Psoas muscle (tissue), 7 donors: ENCODE measurements at regions not wholly inside any gene's neighbourhood (a gene's known extent, or its start where the extent isn't known, plus 50 kb on each side); places are given as distances from the start of the nearest gene placed in this dataset.

Source experiments
- ATAC-seq, 4 donors: fragments of 200-7000 bp; cut with Tn5 transposase; one replicate each; pipeline ENCODE4 v1.9.1; 2020; ENCODE audit warnings: moderate library complexity in 3 of 4, mild to moderate bottlenecking in 2 of 4
- DNase-seq, 2 donors: peaks; one replicate each; pipeline ENCODE4 v3.0.0-alpha.2; 2020
- H3K27ac ChIP-seq: fragments of 200-600 bp; one replicate; pipeline ENCODE4 v1.8.0; 2022
- H3K27me3 ChIP-seq, 3 donors: fragments of 200-600 bp in 1 of 3; one replicate each; pipeline versions ENCODE4 v1.6.1 to v1.8.0; 2013 to 2022; ENCODE audit warnings: low read length in 2 of 3, mild to moderate bottlenecking in 2 of 3, moderate library complexity in 1 of 3; ENCODE audit not compliant: insufficient read depth in 3 of 3
- H3K36me3 ChIP-seq, 2 donors: fragments of 200-600 bp in 1 of 2; one replicate each; pipeline versions ENCODE4 v1.6.1 to v1.8.0; 2013 to 2022; ENCODE audit warnings: low read depth in 1 of 2, mild to moderate bottlenecking in 1 of 2, moderate library complexity in 1 of 2; ENCODE audit not compliant: insufficient read depth in 1 of 2
- H3K4me1 ChIP-seq: fragments of 200-600 bp; one replicate; pipeline ENCODE4 v1.8.0; 2022
- H3K4me3 ChIP-seq: fragments of 200-600 bp; one replicate; pipeline ENCODE4 v1.8.0; 2022; ENCODE audit warnings: mild to moderate bottlenecking
- H3K9me3 ChIP-seq: fragments of 200-600 bp; one replicate; pipeline ENCODE4 v1.8.0; 2022
- CTCF ChIP-seq: fragments of 200-600 bp; IDR thresholded peaks from one replicate; pipeline ENCODE4 v1.8.0; 2022; ENCODE audit warnings: antibody characterized with exemption
- WGBS, 3 donors: extraction: QIAGEN DNeasy Blood & Tissue Kit; methylation state at CpG; one replicate each; pipeline versions ENCODE4 v1.1.6 to v1.1.7; 2013; 5-methylcytosine and 5-hydroxymethylcytosine counted together
- intact Hi-C, 2 donors: fragments of 100-400 bp; cut with DNase I; formaldehyde crosslinking; loops; one replicate each; pipeline versions ENCODE4 v1.11.0 to v1.14.2; 2022
- donor health status: healthy with polysubstance abuse.
- donor health status: DM: no; HTN: no; CAD: no; lungs with moderate emphysema.
- donor health status: Bipolar disorder and iron deficiency.
- donor health status: healthy.
- donor health status: DM: yes; HTN: yes; CAD: no.
- donor health status: DM: no; HTN: no; CAD: no.
- donor health status: DM: yes; HTN: yes; CAD: no.

- no peak for TF ChIP-seq CTCF
- Histone ChIP-seq H3K9me3 (no peaks in the 10 kb centered on the region), H3K4me3 (no peak overlapping the region), H3K4me1 (no peaks in the 10 kb centered on the region), H3K27ac (no peak overlapping the region), H3K27me3 (peaks cover 0 to 5% (median 3%) of the 10 kb centered on the region in 3 donors), H3K36me3 (no peaks in the 10 kb centered on the region)
- intact Hi-C loops: no loop called here
- 67 to 70% (median 67%) methylated on average over 6 of the region's 6 CpGs for WGBS, 3 donors
- ATAC-seq (no peak), DNase-seq (no peak)
These were observed 160.1 kb downstream of the FBLN2 start for GRCh38 chr3:13708871-13709595.

GRCh38 chr3:13708301-13708700 lies 159.4 kb downstream of the FBLN2 start:
- Histone ChIP-seq H3K4me3 (no peak overlapping the region), H3K27me3 (peaks cover 0 to 5% (median 3%) of the 10 kb centered on the region in 3 donors), H3K9me3 (no peaks in the 10 kb centered on the region), H3K27ac (no peak overlapping the region), H3K36me3 (no peaks in the 10 kb centered on the region), H3K4me1 (no peaks in the 10 kb centered on the region)
- no peak for ATAC-seq
- WGBS, 3 donors: 66 to 71% (median 68%) methylated on average over 7 of the region's 7 CpGs
- intact Hi-C loops: no loop called here
- TF ChIP-seq CTCF: no peak
- DNase-seq: no peak

GRCh38 chr3:13707456-13707855 lies 158.5 kb downstream of the FBLN2 start:
- H3K4me3 ChIP-seq: no peak overlapping the region
- H3K27ac ChIP-seq: no peak overlapping the region
- H3K36me3 ChIP-seq: no peaks in the 10 kb centered on the region
- TF ChIP-seq CTCF: no peak
- peaks cover 0 to 5% (median 5%) of the 10 kb centered on the region in 3 donors for H3K27me3 ChIP-seq
- H3K9me3 ChIP-seq: no peaks in the 10 kb centered on the region
- intact Hi-C loops: no loop called here
- no peak for DNase-seq
- WGBS, 3 donors: 82 to 88% (median 88%) methylated on average over 5 of the region's 5 CpGs
- ATAC-seq: no peak
- no peaks in the 10 kb centered on the region for H3K4me1 ChIP-seq

GRCh38 chr3:13706886-13707285 lies 158.0 kb downstream of the FBLN2 start:
- intact Hi-C loops: no loop called here
- no peak overlapping the region for H3K27ac ChIP-seq
- no peaks in the 10 kb centered on the region for H3K36me3 ChIP-seq
- H3K4me1 ChIP-seq: no peaks in the 10 kb centered on the region
- no peak for DNase-seq
- peaks cover 0 to 5% (median 3%) of the 10 kb centered on the region in 3 donors for H3K27me3 ChIP-seq
- ATAC-seq: no peak
- 78 to 83% (median 81%) methylated on average over 4 of the region's 4 CpGs for WGBS, 3 donors
- H3K4me3 ChIP-seq: no peak overlapping the region
- no peak for TF ChIP-seq CTCF
- no peaks in the 10 kb centered on the region for H3K9me3 ChIP-seq

GRCh38 chr3:13706451-13706850 lies 157.5 kb downstream of the FBLN2 start:
- ATAC-seq (no peak), DNase-seq (no peak)
- H3K9me3 ChIP-seq: no peaks in the 10 kb centered on the region

More at GRCh38 chr3:13706451-13706850, 157.5 kb downstream of the FBLN2 start:
- no peak overlapping the region for H3K4me3 ChIP-seq
- no peak for TF ChIP-seq CTCF
- no peaks in the 10 kb centered on the region for H3K4me1 ChIP-seq
- intact Hi-C loops: no loop called here
- H3K36me3 ChIP-seq: no peaks in the 10 kb centered on the region
- 68 to 75% (median 74%) methylated on average over 2 of the region's 2 CpGs for WGBS, 3 donors
- H3K27me3 ChIP-seq: peaks cover 0 to 5% (median 2%) of the 10 kb centered on the region in 3 donors
- H3K27ac ChIP-seq: no peak overlapping the region
